ENCODE measurements at regions not wholly inside any gene's neighbourhood (a gene's known extent, or its start where the extent isn't known, plus 50 kb on each side); places are given as distances from the start of the nearest gene placed in this dataset.

GRCh38 chr1:72462186-72462905 is 180.0 kb upstream of the NEGR1 start:
- TF ChIP-seq, protein P1, sequence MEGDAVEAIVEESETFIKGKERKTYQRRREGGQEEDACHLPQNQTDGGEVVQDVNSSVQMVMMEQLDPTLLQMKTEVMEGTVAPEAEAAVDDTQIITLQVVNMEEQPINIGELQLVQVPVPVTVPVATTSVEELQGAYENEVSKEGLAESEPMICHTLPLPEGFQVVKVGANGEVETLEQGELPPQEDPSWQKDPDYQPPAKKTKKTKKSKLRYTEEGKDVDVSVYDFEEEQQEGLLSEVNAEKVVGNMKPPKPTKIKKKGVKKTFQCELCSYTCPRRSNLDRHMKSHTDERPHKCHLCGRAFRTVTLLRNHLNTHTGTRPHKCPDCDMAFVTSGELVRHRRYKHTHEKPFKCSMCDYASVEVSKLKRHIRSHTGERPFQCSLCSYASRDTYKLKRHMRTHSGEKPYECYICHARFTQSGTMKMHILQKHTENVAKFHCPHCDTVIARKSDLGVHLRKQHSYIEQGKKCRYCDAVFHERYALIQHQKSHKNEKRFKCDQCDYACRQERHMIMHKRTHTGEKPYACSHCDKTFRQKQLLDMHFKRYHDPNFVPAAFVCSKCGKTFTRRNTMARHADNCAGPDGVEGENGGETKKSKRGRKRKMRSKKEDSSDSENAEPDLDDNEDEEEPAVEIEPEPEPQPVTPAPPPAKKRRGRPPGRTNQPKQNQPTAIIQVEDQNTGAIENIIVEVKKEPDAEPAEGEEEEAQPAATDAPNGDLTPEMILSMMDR (IDR thresholded peaks at IDR 0.05; ENCODE audit: poor library complexity, severe bottlenecking), result no peak
- no peak for TF ChIP-seq EZH2 (IDR thresholded peaks at IDR 0.05; ENCODE audit: borderline replicate concordance, insufficient read depth, low read length, poor library complexity, severe bottlenecking)
- TF ChIP-seq, protein P2, sequence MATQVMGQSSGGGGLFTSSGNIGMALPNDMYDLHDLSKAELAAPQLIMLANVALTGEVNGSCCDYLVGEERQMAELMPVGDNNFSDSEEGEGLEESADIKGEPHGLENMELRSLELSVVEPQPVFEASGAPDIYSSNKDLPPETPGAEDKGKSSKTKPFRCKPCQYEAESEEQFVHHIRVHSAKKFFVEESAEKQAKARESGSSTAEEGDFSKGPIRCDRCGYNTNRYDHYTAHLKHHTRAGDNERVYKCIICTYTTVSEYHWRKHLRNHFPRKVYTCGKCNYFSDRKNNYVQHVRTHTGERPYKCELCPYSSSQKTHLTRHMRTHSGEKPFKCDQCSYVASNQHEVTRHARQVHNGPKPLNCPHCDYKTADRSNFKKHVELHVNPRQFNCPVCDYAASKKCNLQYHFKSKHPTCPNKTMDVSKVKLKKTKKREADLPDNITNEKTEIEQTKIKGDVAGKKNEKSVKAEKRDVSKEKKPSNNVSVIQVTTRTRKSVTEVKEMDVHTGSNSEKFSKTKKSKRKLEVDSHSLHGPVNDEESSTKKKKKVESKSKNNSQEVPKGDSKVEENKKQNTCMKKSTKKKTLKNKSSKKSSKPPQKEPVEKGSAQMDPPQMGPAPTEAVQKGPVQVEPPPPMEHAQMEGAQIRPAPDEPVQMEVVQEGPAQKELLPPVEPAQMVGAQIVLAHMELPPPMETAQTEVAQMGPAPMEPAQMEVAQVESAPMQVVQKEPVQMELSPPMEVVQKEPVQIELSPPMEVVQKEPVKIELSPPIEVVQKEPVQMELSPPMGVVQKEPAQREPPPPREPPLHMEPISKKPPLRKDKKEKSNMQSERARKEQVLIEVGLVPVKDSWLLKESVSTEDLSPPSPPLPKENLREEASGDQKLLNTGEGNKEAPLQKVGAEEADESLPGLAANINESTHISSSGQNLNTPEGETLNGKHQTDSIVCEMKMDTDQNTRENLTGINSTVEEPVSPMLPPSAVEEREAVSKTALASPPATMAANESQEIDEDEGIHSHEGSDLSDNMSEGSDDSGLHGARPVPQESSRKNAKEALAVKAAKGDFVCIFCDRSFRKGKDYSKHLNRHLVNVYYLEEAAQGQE (IDR thresholded peaks at IDR 0.05; ENCODE audit: borderline replicate concordance), result no peak
- no peak for TF ChIP-seq EP300 (conservative IDR thresholded peaks at IDR 0.05; ENCODE audit: poor library complexity, severe bottlenecking)
- TF ChIP-seq POLR2AphosphoS5 (IDR thresholded peaks at IDR 0.05), result no peak
- no peak for TF ChIP-seq RAD21 (conservative IDR thresholded peaks at IDR 0.05)
